A673 (cell line): ENCODE measurements at regions not wholly inside any gene's neighbourhood (a gene's known extent, or its start where the extent isn't known, plus 50 kb on each side); places are given as distances from the start of the nearest gene placed in this dataset.

ENCODE experiments used
- EZH2 ChIP-seq: fragments of 200-600 bp; sonication (generic); IDR thresholded peaks from 2 replicates; pipeline ENCODE4 v1.6.1; 2017; ENCODE audit warnings: borderline replicate concordance, low read depth, mild to moderate bottlenecking, mixed read lengths, antibody characterized with exemption, low read length; ENCODE audit not compliant: poor library complexity, severe bottlenecking
- TF ChIP-seq, protein P1 (sequence below): fragments of 300-800, 200-600 bp; sonication (generic); conservative IDR thresholded peaks from 2 replicates; pipeline ENCODE4 v1.5.1; 2017; ENCODE audit warnings: low read depth, mild to moderate bottlenecking, antibody characterized with exemption, low read length, moderate library complexity, mixed read lengths

DNA sequence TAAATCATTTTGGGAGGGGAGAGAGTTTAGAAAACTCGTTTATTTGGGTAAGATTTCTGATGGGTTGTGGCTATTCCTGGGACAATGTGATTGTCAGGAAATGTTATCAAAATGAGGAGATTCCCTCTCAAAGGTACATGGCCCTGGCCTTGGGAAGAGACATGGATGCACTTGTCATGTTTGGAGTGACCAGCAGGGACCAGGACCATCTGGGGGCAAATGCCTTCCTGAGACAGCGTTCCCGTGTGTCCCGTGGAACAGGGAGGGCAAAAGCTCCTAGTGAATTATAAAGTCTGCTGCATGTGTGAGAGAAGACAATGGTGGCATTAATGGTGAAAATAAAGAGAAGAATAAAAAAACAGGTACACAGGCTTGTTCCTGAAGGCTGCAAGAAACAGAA is 317.3 kb downstream of the ZNF536 start:
- TF ChIP-seq, protein P1, sequence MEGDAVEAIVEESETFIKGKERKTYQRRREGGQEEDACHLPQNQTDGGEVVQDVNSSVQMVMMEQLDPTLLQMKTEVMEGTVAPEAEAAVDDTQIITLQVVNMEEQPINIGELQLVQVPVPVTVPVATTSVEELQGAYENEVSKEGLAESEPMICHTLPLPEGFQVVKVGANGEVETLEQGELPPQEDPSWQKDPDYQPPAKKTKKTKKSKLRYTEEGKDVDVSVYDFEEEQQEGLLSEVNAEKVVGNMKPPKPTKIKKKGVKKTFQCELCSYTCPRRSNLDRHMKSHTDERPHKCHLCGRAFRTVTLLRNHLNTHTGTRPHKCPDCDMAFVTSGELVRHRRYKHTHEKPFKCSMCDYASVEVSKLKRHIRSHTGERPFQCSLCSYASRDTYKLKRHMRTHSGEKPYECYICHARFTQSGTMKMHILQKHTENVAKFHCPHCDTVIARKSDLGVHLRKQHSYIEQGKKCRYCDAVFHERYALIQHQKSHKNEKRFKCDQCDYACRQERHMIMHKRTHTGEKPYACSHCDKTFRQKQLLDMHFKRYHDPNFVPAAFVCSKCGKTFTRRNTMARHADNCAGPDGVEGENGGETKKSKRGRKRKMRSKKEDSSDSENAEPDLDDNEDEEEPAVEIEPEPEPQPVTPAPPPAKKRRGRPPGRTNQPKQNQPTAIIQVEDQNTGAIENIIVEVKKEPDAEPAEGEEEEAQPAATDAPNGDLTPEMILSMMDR, result no peak
- no peak for TF ChIP-seq EZH2
